Erythroblast (primary cell): ENCODE measurements at regions not wholly inside any gene's neighbourhood (a gene's known extent, or its start where the extent isn't known, plus 50 kb on each side); places are given as distances from the start of the nearest gene placed in this dataset.

Source experiments
- DNase-seq, 2 experiments: peaks; one replicate each; lab custom pipeline; 2025; lab: John Stamatoyannopoulos, UW
- GATA1 ChIP-seq: IDR thresholded peaks from 2 replicates; pipeline ENCODE4 v1.6.1; 2011; ENCODE audit warnings: low read depth, mild to moderate bottlenecking, control low read depth, low read length, moderate library complexity
- POLR2A ChIP-seq: IDR thresholded peaks from 2 replicates; pipeline ENCODE4 v1.6.1; 2011; ENCODE audit warnings: mild to moderate bottlenecking, low read length

DNA sequence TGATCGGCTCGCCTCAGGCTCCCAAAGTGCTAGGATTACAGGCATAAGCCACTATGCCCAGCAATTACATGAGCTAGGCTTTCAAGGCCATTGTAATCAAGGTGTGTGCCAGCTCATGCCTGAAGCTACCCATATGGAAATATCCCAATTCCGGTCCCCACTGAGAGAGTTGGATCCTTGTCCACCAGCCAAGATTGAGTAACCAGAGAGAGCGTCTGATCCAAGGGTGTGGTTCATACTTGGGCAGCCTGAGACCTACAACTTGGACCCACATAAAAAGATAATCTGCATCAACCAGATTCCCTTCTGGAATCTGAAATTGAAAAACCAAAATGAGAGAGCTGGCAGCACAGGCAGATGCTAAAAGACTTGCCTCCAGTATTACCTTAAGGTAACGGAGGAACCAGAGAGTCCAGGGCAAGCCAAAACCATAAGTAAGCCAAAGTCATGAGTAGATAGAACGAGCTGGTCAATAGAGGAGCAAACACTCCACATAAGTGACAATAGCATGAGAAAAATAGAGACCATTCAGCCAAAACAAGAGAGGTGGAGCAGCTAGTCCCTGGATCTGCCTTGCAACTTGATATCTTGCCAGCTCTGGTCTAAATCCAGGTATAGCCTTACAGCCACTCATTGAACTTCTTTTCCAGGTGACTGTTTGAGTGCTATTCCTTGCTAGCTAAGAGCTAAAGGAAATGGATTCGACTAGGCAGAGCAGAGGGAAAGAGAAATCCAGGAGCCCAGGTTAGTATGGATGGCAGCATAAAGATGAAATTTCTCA is 63.8 kb upstream of the ATP1A1 start:
- TF ChIP-seq POLR2A: no peak
- TF ChIP-seq GATA1: no peak
- no peak for DNase-seq

DNA sequence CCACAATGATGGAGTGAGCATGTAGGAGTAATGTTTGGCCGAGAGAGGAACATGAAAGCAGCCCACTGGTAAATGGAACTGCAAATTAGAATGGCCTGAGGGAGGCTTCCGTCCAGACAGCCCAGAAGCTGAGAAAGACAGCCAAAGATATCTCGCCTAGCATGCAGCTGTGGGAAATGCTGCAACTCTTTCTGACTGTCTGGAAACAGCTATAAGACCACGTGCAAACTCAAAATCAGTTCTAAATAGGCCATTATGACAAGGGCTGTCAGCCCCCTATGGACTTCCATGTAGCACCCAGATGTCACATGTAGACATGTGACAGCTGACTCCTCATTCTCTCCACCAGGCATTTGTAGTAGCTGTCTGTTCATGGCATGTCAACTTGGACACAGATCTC is 62.9 kb upstream of the ATP1A1 start:
- no peak for DNase-seq
- TF ChIP-seq POLR2A: no peak

DNA sequence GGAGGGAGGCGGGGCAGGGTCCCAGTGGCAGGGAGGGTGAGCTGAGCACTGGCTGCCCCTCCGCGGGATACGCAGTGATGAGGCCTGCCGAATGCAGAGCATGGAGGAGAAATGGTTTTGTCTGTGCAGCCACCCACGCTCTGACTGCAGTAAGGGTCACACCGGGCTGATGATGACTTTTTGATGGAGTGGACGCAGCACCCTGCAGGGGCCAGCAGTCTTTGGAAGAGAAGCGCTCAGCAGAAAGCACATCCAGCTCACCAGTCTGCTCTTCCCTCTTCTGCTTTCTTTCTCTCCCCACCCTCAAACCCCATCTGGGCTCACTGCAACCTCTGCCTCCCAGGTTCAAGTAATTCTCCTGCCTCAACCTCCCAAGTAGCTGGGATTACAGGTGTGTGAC is 61.9 kb upstream of the ATP1A1 start:
- TF ChIP-seq GATA1: no peak
- no peak for DNase-seq

DNA sequence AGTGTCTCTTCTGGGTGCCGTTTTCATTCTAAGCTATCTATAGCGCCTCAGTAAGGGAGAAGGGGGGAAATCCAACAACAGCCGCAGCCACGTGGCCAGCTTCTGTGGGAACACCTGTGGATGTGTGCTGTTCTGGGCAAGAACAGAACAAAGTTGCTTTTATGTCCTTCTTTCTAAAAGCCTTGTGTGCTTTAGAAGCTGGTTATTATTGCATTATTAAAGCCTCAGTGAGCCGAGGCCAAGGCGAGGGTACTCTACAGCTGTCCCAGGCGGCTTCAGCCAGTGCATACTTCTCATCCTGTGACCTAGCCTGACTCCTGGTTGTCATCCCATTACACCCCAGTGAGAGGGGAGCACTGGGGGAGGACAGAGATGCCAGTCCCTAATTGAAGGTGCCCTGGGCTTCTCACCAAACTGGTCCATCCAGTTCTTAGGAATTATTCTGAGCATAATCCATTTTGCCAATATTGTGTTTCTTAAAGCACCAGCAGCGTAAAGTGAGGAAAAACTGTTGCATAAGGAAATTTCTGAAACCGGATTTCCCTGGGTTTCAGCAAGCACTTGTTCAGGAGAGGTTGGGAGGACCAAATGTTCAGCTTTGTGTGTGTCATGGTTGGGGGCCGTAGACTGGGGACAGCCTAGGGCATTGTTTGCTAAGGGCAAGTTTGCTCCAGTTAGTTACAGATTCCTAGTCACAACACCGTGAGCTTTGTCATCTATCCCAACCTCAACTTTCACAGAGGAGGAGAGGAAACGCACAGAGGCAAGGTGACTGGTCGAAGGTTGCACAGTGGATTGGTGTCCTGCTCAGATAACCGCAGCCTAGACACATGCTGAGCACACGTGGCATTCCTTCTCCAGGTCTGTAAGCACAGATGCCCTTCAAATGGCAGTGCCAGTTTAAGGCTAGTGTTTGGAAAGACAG is 61.0 kb upstream of the ATP1A1 start:
- no peak for DNase-seq
- TF ChIP-seq GATA1 (no peak), POLR2A (no peak)

DNA sequence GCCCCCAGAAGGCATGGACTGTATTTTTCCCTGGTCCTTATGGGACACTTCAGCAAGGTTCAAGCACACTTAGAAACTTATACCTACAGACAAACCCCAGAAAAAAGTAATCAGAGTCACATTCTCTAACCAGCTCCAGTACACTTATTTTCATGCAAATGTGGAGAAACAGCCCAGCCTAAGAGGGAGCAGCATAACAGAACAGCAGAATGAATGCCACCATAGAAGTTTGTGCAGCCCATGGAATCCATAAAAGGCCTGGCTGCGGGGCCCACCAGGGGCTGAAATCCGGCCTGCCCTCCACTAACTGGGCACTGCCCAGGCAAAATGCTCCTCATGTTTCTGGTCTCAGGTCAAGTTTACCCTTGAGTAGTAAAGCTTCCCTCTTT is 60.4 kb upstream of the ATP1A1 start:
- TF ChIP-seq GATA1: no peak
- no peak for TF ChIP-seq POLR2A
- no peak for DNase-seq

DNA sequence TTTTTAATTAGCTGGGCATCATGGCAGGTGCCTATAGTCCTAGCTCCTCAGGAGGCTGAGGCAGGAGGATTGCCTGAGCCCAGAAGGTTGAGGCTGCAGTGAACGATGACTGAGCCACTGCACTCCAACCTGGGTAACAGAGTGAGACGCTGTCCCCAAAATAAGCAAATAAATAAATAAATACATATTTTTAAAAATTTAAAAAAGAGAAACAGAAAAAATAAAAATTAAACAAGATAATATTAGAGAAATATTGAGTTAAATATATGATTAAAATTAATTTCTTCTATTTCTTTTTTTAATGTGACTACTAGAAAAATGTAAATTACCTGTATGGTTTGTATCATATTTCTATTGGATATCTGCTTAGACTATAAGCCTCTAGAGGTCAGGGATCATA is 59.3 kb upstream of the ATP1A1 start:
- DNase-seq: no peak
- TF ChIP-seq GATA1: no peak
- TF ChIP-seq POLR2A: no peak

DNA sequence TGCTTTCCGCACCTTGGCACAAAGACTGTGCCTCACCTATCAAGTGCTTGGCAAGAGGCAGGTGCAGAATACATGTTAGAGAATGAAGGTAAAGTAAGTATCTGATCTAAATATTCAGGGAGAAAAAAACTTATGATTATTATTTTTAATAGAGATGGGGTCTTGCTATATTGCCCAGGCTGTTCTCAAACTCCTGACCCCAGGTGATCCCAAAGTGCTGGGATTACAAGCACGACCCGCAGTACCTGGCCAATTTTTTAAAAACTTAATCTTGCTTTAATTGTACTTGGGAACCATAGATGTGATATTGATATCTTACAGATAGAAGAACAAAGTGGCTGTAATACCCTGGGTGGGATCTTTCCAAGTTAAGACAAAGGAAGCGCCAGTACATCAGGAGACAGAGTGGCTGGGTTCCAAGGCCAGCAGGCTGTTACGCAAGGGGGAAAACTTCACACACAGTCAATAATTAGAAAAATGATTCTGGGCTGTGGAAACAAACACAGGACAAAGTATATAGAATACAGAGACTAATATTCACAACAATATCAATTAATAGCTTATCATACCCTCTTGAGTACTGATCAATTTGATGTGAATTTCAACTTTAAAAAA is 58.6 kb upstream of the ATP1A1 start:
- no peak for DNase-seq

DNA sequence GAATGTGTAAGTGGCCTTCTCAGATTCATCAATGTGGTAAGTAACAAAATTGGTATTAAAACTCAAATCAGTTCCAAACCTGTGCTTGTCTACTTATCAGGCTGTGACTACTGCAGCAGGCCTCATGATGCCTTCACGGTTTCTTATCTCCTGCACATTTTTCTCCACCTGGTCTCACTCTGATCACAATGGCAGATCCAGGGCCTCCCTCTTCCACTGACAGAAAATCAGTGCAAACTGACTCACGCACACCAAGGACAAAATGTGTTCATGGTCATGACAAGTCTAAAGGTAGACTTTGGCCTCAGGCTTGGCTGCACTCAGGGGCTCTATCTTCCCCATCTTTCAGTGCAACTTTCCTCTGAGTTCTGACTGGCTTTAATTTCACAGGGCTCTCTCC is 56.7 kb upstream of the ATP1A1 start:
- TF ChIP-seq POLR2A: no peak
- no peak for TF ChIP-seq GATA1
- DNase-seq: no peak

More for the DNA sequence above, 58.6 kb upstream of the ATP1A1 start:
- TF ChIP-seq GATA1: no peak
- no peak for TF ChIP-seq POLR2A

DNA sequence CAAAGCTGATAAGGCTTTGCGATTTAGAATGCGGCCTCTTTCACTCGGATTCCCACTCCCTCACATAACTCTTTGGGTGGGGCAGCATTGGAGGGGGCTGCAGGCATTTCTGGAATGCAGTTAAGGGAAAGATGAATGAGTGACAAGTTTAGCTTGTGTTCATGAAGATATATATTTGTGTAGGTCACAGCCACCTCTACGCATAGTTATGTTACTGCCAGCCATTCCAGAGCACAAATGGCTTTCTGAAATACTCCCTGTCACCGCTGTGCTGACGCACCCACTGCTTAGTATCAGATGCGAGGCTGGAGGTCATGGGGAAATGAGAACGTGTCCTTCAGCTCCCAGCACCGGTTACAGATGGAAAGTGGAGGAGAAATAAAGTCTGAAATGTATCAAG is 54.1 kb upstream of the ATP1A1 start:
- no peak for DNase-seq
- no peak for TF ChIP-seq POLR2A
- no peak for TF ChIP-seq GATA1

DNA sequence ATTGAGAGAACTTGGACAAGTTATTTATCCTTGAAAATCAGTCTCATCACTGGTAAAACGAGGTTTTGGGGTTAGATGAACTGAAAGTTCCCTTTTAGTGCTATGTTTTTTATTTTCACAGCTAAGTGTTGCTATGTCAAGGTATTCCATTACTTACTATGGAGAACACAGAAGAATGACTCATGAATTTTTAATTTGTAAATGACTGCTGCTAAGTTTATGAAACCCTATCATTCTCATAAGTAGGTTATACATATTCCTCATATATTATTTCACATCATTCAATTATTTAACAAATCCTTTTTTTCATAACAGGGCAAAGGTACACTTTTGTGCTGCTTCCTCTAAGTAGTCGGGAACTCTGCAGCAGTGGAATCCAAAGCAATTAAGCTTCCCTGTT is 52.2 kb upstream of the ATP1A1 start:
- DNase-seq: no peak
- TF ChIP-seq POLR2A (no peak), GATA1 (no peak)

DNA sequence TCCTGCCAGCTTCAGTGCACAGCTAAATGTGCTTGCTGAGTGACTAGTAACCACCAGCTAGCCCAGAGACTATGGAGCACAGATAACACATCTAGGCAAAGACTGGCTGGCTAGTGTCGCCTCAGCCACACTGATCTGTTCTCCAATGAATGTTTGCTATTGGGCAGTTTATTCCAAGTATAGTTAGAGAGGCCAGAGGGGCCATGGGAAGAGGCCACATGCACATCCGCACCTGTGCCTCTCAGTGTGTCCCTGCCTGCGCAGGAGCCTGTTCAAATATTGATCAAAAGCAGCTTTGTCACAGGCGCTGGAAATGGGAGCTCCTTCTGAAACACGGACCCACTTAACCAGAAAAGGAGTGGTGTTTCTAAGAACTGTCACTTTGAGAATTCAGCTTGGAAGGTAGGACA is 51.3 kb upstream of the ATP1A1 start:
- no peak for TF ChIP-seq GATA1
- TF ChIP-seq POLR2A: no peak
- DNase-seq: no peak

DNA sequence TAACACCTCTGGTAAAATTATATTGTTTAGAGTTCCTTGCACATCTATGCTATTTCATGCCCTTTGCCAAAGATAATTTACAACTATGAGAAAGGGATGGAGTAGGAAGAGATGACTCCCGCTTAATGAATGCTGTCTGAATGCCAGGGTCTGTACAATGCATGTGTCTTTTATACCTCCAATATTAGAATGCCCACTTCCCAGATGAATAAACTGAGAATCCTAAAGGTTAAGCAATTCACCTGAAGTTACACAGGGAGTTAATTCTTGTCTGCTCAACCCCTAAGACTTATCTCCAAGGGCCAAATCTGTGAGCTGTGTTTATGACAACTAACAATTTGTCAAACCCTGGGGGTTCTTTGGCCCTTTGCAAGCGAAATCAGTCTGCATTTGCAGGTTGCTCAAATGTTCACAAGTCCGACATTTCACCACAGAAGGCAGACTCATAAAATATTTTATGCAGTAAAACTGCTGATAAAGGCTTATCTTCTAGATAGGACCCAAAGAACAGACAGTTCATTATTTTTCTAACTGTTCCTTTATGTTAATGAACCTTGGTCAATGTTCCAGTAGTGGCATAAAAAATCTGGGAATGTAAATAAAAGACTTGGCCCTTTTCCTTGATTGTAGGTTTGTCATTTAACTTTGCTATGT is 50.2 kb upstream of the ATP1A1 start:
- DNase-seq: no peak
- TF ChIP-seq GATA1 (no peak), POLR2A (no peak)
